ENCODE measurements at regions not wholly inside any gene's neighbourhood (a gene's known extent, or its start where the extent isn't known, plus 50 kb on each side); places are given as distances from the start of the nearest gene placed in this dataset.
"Not testable (repeated sequence)": the region's sequence is repeated elsewhere in the genome, so short reads cannot be mapped to it uniquely, and the experiment has no call there.

- no peaks in the 10 kb centered on the region for H3K4me1 ChIP-seq (ENCODE audit: control insufficient read depth in 4 of 4, insufficient read depth in 4 of 4, low read length in 3 of 4)
- TF ChIP-seq JUND (IDR thresholded peaks at IDR 0.05) (no peak), GABPA (IDR thresholded peaks at IDR 0.05 in 1 of 2, conservative IDR thresholded peaks at IDR 0.05 in 1 of 2) (no peak), ATF3 (IDR thresholded peaks at IDR 0.05) (no peak), MAX (IDR thresholded peaks at IDR 0.05) (no peak), RAD21 (IDR thresholded peaks at IDR 0.05) (no peak), SP1 (IDR thresholded peaks at IDR 0.05) (no peak), FOXA2 (IDR thresholded peaks at IDR 0.05) (no peak), TAF1 (conservative IDR thresholded peaks at IDR 0.05) (no peak), REST (IDR thresholded peaks at IDR 0.05) (no peak), CTCF (IDR thresholded peaks at IDR 0.05; ENCODE audit: low read depth, low read length, missing input control) (no peak), YY1 (IDR thresholded peaks at IDR 0.05) (no peak), EGR1 (IDR thresholded peaks at IDR 0.05; ENCODE audit: low read depth in 2 of 2) (no peak), NR2F2 (IDR thresholded peaks at IDR 0.05) (no peak), RXRA (IDR thresholded peaks at IDR 0.05) (no peak), HNF4A (conservative IDR thresholded peaks at IDR 0.05) (no peak), HNF4G (IDR thresholded peaks at IDR 0.05) (no peak)
Measured at GRCh38 chr1:34370748-34371147, 194.0 kb downstream of the C1orf94 start.

GRCh38 chr1:34371179-34371578 is 194.5 kb downstream of the C1orf94 start:
- H3K36me3 ChIP-seq (ENCODE audit: control insufficient read depth in 4 of 4, insufficient read depth in 3 of 4, low read depth in 1 of 4, low read length in 3 of 4); H3K27me3 ChIP-seq (ENCODE audit: control insufficient read depth in 4 of 4, insufficient read depth in 4 of 4, low read length in 3 of 4); H3K9ac ChIP-seq (ENCODE audit: low read depth in 1 of 2, low read length in 2 of 2); H3K4me3 ChIP-seq (ENCODE audit: low read depth in 1 of 3, low read length in 3 of 3); H3K4me1 ChIP-seq (ENCODE audit: control insufficient read depth in 4 of 4, insufficient read depth in 4 of 4, low read length in 3 of 4); H3K27ac ChIP-seq (ENCODE audit: low read depth in 1 of 2, low read length in 2 of 2); H3K9me3 ChIP-seq (ENCODE audit: control insufficient read depth in 4 of 4, low read length in 3 of 4): not testable (repeated sequence)
- DNase-seq (ENCODE audit: low spot score) = peak; percentile 1
- 69% methylated on average over 5 of the region's 5 CpGs for WGBS

More at GRCh38 chr1:34370748-34371147, 194.0 kb downstream of the C1orf94 start:
- WGBS = 68% methylated on average over 4 of the region's 4 CpGs
- Histone ChIP-seq H3K4me3 (ENCODE audit: low read depth in 1 of 3, low read length in 3 of 3) (no peak overlapping the region), H3K9me3 (ENCODE audit: control insufficient read depth in 4 of 4, low read length in 3 of 4) (no peaks in the 10 kb centered on the region), H3K27ac (ENCODE audit: low read depth in 1 of 2, low read length in 2 of 2) (no peak overlapping the region), H3K9ac (ENCODE audit: low read depth in 1 of 2, low read length in 2 of 2) (no peak overlapping the region), H3K36me3 (ENCODE audit: control insufficient read depth in 4 of 4, insufficient read depth in 3 of 4, low read depth in 1 of 4, low read length in 3 of 4) (no peaks in the 10 kb centered on the region), H3K27me3 (ENCODE audit: control insufficient read depth in 4 of 4, insufficient read depth in 4 of 4, low read length in 3 of 4) (peaks cover 0 to 3% (median 0%) of the 10 kb centered on the region in 4 donors)
- DNase-seq (ENCODE audit: low spot score) = peak; percentile 16

Measured in liver (tissue), 8 donors.